Stimulated activated CD4-positive, alpha-beta T cell treated with anti-CD3 and anti-CD28 coated beads, Interleukin-1b, Interleukin-23, amount 100 ng/mL, for 1 hour (primary cell): ENCODE measurements at regions not wholly inside any gene's neighbourhood (a gene's known extent, or its start where the extent isn't known, plus 50 kb on each side); places are given as distances from the start of the nearest gene placed in this dataset.
"Not testable (repeated sequence)": the region's sequence is repeated elsewhere in the genome, so short reads cannot be mapped to it uniquely, and the experiment has no call there.

ENCODE experiments used
- DNase-seq, 2 donors: peaks; one replicate each; pipeline ENCODE4 v3.0.0-alpha.2; 2020; ENCODE audit warnings: low read depth in 2 of 2

- DNase-seq = no peak
Measured at GRCh38 chr7:142698429-142698828, 50.8 kb upstream of the PRSS1 start.

GRCh38 chr7:142697270-142697669 lies 52.0 kb upstream of the PRSS1 start:
- DNase-seq = no peak

GRCh38 chr7:142696456-142697179 lies 52.7 kb upstream of the PRSS1 start:
- DNase-seq = no peak

GRCh38 chr7:142693911-142694310 lies 55.4 kb upstream of the PRSS1 start:
- DNase-seq = no peak

- no peak for DNase-seq
Measured at GRCh38 chr7:142690554-142691182, 58.6 kb upstream of the PRSS1 start.

- no peak for DNase-seq
Measured at GRCh38 chr7:142689439-142690120, 59.7 kb upstream of the PRSS1 start.

- no peak for DNase-seq
Measured at GRCh38 chr7:142685877-142686508, 63.3 kb upstream of the PRSS1 start.

- DNase-seq = no peak
Measured at GRCh38 chr7:142681314-142682092, 67.8 kb upstream of the PRSS1 start.

GRCh38 chr7:142671506-142671905 lies 77.8 kb upstream of the PRSS1 start:
- DNase-seq = no peak

- DNase-seq = no peak
Measured at GRCh38 chr7:142670511-142670910, 78.8 kb upstream of the PRSS1 start.

GRCh38 chr7:142669074-142669654 lies 80.1 kb upstream of the PRSS1 start:
- DNase-seq = no peak

- no peak for DNase-seq
Measured at GRCh38 chr7:142668495-142668894, 80.8 kb upstream of the PRSS1 start.

GRCh38 chr7:142657376-142657775 lies 91.9 kb upstream of the PRSS1 start:
- DNase-seq = no peak

GRCh38 chr7:142654398-142654797 lies 94.9 kb upstream of the PRSS1 start:
- DNase-seq = no peak

- no peak for DNase-seq
Measured at GRCh38 chr7:142647749-142648148, 101.5 kb upstream of the PRSS1 start.

GRCh38 chr7:142646386-142647140 lies 102.7 kb upstream of the PRSS1 start:
- no peak for DNase-seq

GRCh38 chr7:142645777-142646176 lies 103.5 kb upstream of the PRSS1 start:
- DNase-seq = no peak

GRCh38 chr7:142642316-142642715 lies 107.0 kb upstream of the PRSS1 start:
- DNase-seq = no peak

- not testable (repeated sequence) for DNase-seq
Measured at GRCh38 chr7:142641252-142641651, 108.0 kb upstream of the PRSS1 start.

GRCh38 chr7:142638581-142638980 lies 110.7 kb upstream of the PRSS1 start:
- DNase-seq = no peak

- DNase-seq = no peak
Measured at GRCh38 chr7:142637240-142637639, 112.0 kb upstream of the PRSS1 start.
